HepG2 (cell line): ENCODE measurements at regions not wholly inside any gene's neighbourhood (a gene's known extent, or its start where the extent isn't known, plus 50 kb on each side); places are given as distances from the start of the nearest gene placed in this dataset.

Experiments
- ATAC-seq: fragments of 200-7000 bp; cut with Tn5 transposase; 3 replicates; pipeline ENCODE4 v1.9.1; 2020; ENCODE audit warnings: mild to moderate bottlenecking, moderate library complexity
- BruUV-seq: library from RNA; stranded (reverse); fragments of 400-500 nt; replicated peaks from 2 replicates; lab custom pipeline; 2021; lab: Mats Ljungman, UMichigan
- CTCF ChIA-PET: fragments of 300-600 bp; formaldehyde crosslinking; extraction: SDS; loops from one replicate; lab custom pipeline; 2021; ENCODE audit warnings: low total read pairs, inconsistent platforms, low intra/inter-chr PET ratio; lab: Yijun Ruan, JAX
- POLR2A ChIA-PET: fragments of 350-600 bp; sonication (Branson Sonifier 250); formaldehyde crosslinking; loops from one replicate; lab custom pipeline; 2020; ENCODE audit warnings: antibody characterized with exemption, inconsistent platforms; lab: Yijun Ruan, JAX
- DNase-seq: peaks from one replicate; pipeline ENCODE4 v3.0.0-alpha.2; 2015; ENCODE audit warnings: low spot score
- FAIRE-seq: peaks from 3 replicates; lab custom pipeline; 2011; peaks lifted over from hg19 to GRCh38; lab: Jason Lieb, UNC
- H2AFZ ChIP-seq: one replicate; pipeline ENCODE4 v1.6.1; 2011; ENCODE audit warnings: low read length, inconsistent platforms
- H3K27ac ChIP-seq: fragments of 300-600 bp; 3 replicates; pipeline ENCODE4 v1.8.0; 2011; ENCODE audit warnings: mixed run types, mild to moderate bottlenecking, mixed read lengths, low read length, inconsistent platforms; ENCODE audit not compliant: insufficient read depth; ENCODE audit errors: extremely low read length
- H3K27me3 ChIP-seq, 2 experiments: fragments of 200-600 bp in 1 of 2; 2 replicates in 1 of 2; 3 replicates in 1 of 2; pipeline versions ENCODE4 v1.6.0 to v1.8.0; 2011; ENCODE audit warnings: low read length in 2 of 2, mild to moderate bottlenecking in 2 of 2, moderate library complexity in 2 of 2, inconsistent platforms in 1 of 2; ENCODE audit not compliant: insufficient read depth in 2 of 2, control insufficient read depth in 1 of 2
- H3K36me3 ChIP-seq, 2 experiments: fragments of 200-600 bp in 1 of 2; replicated peaks in 1 of 2; 2 replicates in 1 of 2; 3 replicates in 1 of 2; pipeline versions ENCODE4 v1.5.1 to v1.8.0; 2011; ENCODE audit warnings: low read length in 2 of 2, inconsistent platforms in 1 of 2; ENCODE audit not compliant: insufficient read depth in 2 of 2, control insufficient read depth in 1 of 2
- H3K4me1 ChIP-seq: 2 replicates; pipeline ENCODE4 v1.5.1; 2012; ENCODE audit warnings: low read length, inconsistent platforms; ENCODE audit not compliant: insufficient read depth
- H3K4me2 ChIP-seq: 2 replicates; pipeline ENCODE4 v1.6.0; 2011; ENCODE audit warnings: low read depth, low read length, inconsistent platforms
- H3K4me3 ChIP-seq, 3 experiments: fragments of 200-600 bp in 1 of 3; sonication (generic), shearing (Covaris generic) in 1 of 3; replicated peaks in 1 of 3; 2 replicates each; pipeline ENCODE4 v1.5.1; 2011 to 2016; ENCODE audit warnings: low read length in 3 of 3, inconsistent platforms in 2 of 3, low read depth in 2 of 3, mild to moderate bottlenecking in 2 of 3, control low read depth in 1 of 3, mixed read lengths in 1 of 3; ENCODE audit not compliant: insufficient read depth in 1 of 3
- H3K79me2 ChIP-seq: one replicate; pipeline ENCODE4 v1.6.1; 2011; ENCODE audit warnings: low read length, inconsistent platforms; ENCODE audit not compliant: insufficient read depth
- H3K9ac ChIP-seq: 2 replicates; pipeline ENCODE4 v1.6.0; 2011; ENCODE audit warnings: mild to moderate bottlenecking, low read depth, low read length, inconsistent platforms; ENCODE audit not compliant: insufficient read depth
- H3K9me3 ChIP-seq: 2 replicates; pipeline ENCODE4 v1.5.1; 2012; ENCODE audit warnings: mild to moderate bottlenecking, low read length
- H4K20me1 ChIP-seq: 2 replicates; pipeline ENCODE4 v1.6.0; 2011; ENCODE audit warnings: inconsistent platforms, mild to moderate bottlenecking, low read length, moderate library complexity; ENCODE audit not compliant: insufficient read depth
- HOXA3 ChIP-seq: sonication (generic); formaldehyde crosslinking; IDR thresholded peaks from 2 replicates; pipeline ENCODE4 v1.5.0; 2020; ENCODE audit warnings: missing genetic modification reagents
- JUNB ChIP-seq: sonication (generic); formaldehyde crosslinking; IDR thresholded peaks from 2 replicates; pipeline ENCODE4 v1.8.0; 2022; ENCODE audit warnings: missing genetic modification reagents, mild to moderate bottlenecking, borderline replicate concordance
- KAT8 ChIP-seq: IDR thresholded peaks from 2 replicates; pipeline ENCODE4 v1.6.1; 2016; ENCODE audit warnings: missing genetic modification reagents, missing compliant biosample characterization
- KDM4B ChIP-seq: sonication (generic); formaldehyde crosslinking; IDR thresholded peaks from 2 replicates; pipeline ENCODE4 v1.4.0; 2020; ENCODE audit warnings: missing genetic modification reagents
- MAF1 ChIP-seq: sonication (generic); formaldehyde crosslinking; IDR thresholded peaks from 2 replicates; pipeline ENCODE4 v1.5.0; 2020; ENCODE audit warnings: missing genetic modification reagents, borderline replicate concordance
- ZNF496 ChIP-seq: sonication (generic); formaldehyde crosslinking; IDR thresholded peaks from 2 replicates; pipeline ENCODE4 v1.8.1; 2023; ENCODE audit warnings: mild to moderate bottlenecking, moderate library complexity, missing genetic modification reagents; ENCODE audit not compliant: insufficient replicate concordance
- ZNF878 ChIP-seq: sonication (generic); formaldehyde crosslinking; IDR thresholded peaks from 2 replicates; pipeline ENCODE4 v1.8.1; 2023; ENCODE audit warnings: mild to moderate bottlenecking, missing genetic modification reagents, moderate library complexity
- WGBS: methylation state at CpG from one replicate; pipeline ENCODE4 v1.1.6; 2017; ENCODE audit warnings: low lambda C conversion rate; 5-methylcytosine and 5-hydroxymethylcytosine counted together
- in situ Hi-C: cut with HindIII; loops from 2 replicates; pipeline ENCODE4 v1.10.0; 2017; ENCODE audit warnings: low pct_unique_long_range_greater_than_20kb; ENCODE audit not compliant: extremely low pct_ligation_motif_present
- intact Hi-C: fragments of 100-400 bp; cut with micrococcal nuclease; formaldehyde crosslinking; loops from one replicate; pipeline ENCODE4 v1.10.0; 2022; ENCODE audit not compliant: unreplicated experiment
- TF ChIP-seq, protein P1 (sequence below): sonication (generic); formaldehyde crosslinking; IDR thresholded peaks from 2 replicates; pipeline ENCODE4 v1.5.0; 2020; ENCODE audit warnings: missing genetic modification reagents
- TF ChIP-seq, protein P2 (sequence below): IDR thresholded peaks from 2 replicates; pipeline ENCODE4 v1.6.1; 2016; ENCODE audit warnings: mild to moderate bottlenecking, missing biosample characterization, missing genetic modification reagents
- TF ChIP-seq, protein P3 (sequence below): IDR thresholded peaks from 2 replicates; pipeline ENCODE4 v1.6.1; 2016; ENCODE audit warnings: low read depth, missing genetic modification reagents, missing compliant biosample characterization

DNA sequence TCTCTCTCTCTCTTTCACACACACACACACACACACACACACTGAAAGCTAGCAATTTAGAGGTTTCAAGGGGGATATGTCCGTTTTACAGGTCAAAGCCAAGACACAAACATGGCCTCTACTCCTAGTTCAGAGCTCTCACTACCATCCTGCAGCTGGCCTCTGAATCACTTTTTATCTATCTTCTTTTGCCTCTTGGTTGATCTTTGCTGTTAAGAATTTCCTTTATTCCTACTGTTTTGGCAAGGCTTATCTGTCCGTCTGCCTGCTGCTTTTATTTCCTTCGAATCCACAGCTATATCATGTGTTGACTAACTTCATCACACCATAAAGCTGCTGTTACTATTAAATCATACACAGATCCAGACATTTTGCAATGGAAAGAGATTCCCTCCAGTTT lies 543.0 kb downstream of the PLCL1 start:
- H3K27me3 ChIP-seq = no peaks in the 10 kb centered on the region
- POLR2A ChIA-PET = no interaction called here
- H3K79me2 ChIP-seq = no peaks in the 10 kb centered on the region
- 4% methylated on average over 3 of the region's 3 CpGs for WGBS
- in situ Hi-C loops (no loop called here), intact Hi-C loops (no loop called here)
- no TSS peak for BruUV-seq
- no peaks in the 10 kb centered on the region for H3K4me1 ChIP-seq
- H3K36me3 ChIP-seq = no peaks in the 10 kb centered on the region
- TF ChIP-seq KAT8 (CRISPR knock-in tag) = no peak
- no peak for TF ChIP-seq ZNF878 (CRISPR knock-in tag)
- TF ChIP-seq KDM4B (CRISPR knock-in tag) = no peak
- TF ChIP-seq, protein P1, sequence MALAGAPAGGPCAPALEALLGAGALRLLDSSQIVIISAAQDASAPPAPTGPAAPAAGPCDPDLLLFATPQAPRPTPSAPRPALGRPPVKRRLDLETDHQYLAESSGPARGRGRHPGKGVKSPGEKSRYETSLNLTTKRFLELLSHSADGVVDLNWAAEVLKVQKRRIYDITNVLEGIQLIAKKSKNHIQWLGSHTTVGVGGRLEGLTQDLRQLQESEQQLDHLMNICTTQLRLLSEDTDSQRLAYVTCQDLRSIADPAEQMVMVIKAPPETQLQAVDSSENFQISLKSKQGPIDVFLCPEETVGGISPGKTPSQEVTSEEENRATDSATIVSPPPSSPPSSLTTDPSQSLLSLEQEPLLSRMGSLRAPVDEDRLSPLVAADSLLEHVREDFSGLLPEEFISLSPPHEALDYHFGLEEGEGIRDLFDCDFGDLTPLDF = no peak
- no peak for TF ChIP-seq HOXA3
- TF ChIP-seq, protein P2, sequence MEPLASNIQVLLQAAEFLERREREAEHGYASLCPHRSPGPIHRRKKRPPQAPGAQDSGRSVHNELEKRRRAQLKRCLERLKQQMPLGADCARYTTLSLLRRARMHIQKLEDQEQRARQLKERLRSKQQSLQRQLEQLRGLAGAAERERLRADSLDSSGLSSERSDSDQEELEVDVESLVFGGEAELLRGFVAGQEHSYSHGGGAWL (CRISPR knock-in tag) = no peak
- TF ChIP-seq JUNB (CRISPR knock-in tag) = no peak
- TF ChIP-seq MAF1 (CRISPR knock-in tag) = no peak
- TF ChIP-seq ZNF496 (CRISPR knock-in tag) = no peak
- TF ChIP-seq, protein P3, sequence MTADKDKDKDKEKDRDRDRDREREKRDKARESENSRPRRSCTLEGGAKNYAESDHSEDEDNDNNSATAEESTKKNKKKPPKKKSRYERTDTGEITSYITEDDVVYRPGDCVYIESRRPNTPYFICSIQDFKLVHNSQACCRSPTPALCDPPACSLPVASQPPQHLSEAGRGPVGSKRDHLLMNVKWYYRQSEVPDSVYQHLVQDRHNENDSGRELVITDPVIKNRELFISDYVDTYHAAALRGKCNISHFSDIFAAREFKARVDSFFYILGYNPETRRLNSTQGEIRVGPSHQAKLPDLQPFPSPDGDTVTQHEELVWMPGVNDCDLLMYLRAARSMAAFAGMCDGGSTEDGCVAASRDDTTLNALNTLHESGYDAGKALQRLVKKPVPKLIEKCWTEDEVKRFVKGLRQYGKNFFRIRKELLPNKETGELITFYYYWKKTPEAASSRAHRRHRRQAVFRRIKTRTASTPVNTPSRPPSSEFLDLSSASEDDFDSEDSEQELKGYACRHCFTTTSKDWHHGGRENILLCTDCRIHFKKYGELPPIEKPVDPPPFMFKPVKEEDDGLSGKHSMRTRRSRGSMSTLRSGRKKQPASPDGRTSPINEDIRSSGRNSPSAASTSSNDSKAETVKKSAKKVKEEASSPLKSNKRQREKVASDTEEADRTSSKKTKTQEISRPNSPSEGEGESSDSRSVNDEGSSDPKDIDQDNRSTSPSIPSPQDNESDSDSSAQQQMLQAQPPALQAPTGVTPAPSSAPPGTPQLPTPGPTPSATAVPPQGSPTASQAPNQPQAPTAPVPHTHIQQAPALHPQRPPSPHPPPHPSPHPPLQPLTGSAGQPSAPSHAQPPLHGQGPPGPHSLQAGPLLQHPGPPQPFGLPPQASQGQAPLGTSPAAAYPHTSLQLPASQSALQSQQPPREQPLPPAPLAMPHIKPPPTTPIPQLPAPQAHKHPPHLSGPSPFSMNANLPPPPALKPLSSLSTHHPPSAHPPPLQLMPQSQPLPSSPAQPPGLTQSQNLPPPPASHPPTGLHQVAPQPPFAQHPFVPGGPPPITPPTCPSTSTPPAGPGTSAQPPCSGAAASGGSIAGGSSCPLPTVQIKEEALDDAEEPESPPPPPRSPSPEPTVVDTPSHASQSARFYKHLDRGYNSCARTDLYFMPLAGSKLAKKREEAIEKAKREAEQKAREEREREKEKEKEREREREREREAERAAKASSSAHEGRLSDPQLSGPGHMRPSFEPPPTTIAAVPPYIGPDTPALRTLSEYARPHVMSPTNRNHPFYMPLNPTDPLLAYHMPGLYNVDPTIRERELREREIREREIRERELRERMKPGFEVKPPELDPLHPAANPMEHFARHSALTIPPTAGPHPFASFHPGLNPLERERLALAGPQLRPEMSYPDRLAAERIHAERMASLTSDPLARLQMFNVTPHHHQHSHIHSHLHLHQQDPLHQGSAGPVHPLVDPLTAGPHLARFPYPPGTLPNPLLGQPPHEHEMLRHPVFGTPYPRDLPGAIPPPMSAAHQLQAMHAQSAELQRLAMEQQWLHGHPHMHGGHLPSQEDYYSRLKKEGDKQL (CRISPR knock-in tag) = no peak
- no peak for DNase-seq
- H3K27ac ChIP-seq = no peak overlapping the region
- H4K20me1 ChIP-seq = no peaks in the 10 kb centered on the region
- no peaks in the 10 kb centered on the region for H3K9me3 ChIP-seq
- no peak overlapping the region for H3K9ac ChIP-seq
- no peak overlapping the region for H2AFZ ChIP-seq
- no peak overlapping the region for H3K4me2 ChIP-seq
- no peak for ATAC-seq
- H3K4me3 ChIP-seq = no peak overlapping the region
- CTCF ChIA-PET = no interaction called here
- no peak for FAIRE-seq
